Endothelial cell (in vitro differentiated cells): ENCODE measurements at regions not wholly inside any gene's neighbourhood (a gene's known extent, or its start where the extent isn't known, plus 50 kb on each side); places are given as distances from the start of the nearest gene placed in this dataset.

Source experiments
- DNase-seq: peaks from one replicate; pipeline ENCODE4 v3.0.0; 2021; ENCODE audit warnings: low spot score
- H3K27ac Mint-ChIP-seq: one replicate; pipeline ENCODE4 v1.8.0; 2021; ENCODE audit warnings: mixed read lengths, inconsistent platforms; ENCODE audit not compliant: unreplicated experiment
- H3K27me3 Mint-ChIP-seq: one replicate; pipeline ENCODE4 v1.8.0; 2021; ENCODE audit warnings: mild to moderate bottlenecking, moderate library complexity, mixed read lengths, inconsistent platforms; ENCODE audit not compliant: unreplicated experiment
- H3K36me3 Mint-ChIP-seq: one replicate; pipeline ENCODE4 v1.8.0; 2021; ENCODE audit warnings: mild to moderate bottlenecking, low read depth, mixed read lengths, inconsistent platforms; ENCODE audit not compliant: unreplicated experiment
- H3K4me1 Mint-ChIP-seq: one replicate; pipeline ENCODE4 v1.8.0; 2021; ENCODE audit warnings: mild to moderate bottlenecking, mixed read lengths, inconsistent platforms; ENCODE audit not compliant: unreplicated experiment
- H3K4me3 Mint-ChIP-seq: one replicate; pipeline ENCODE4 v1.8.0; 2021; ENCODE audit warnings: mild to moderate bottlenecking, mixed read lengths, inconsistent platforms; ENCODE audit not compliant: unreplicated experiment
- H3K9me3 Mint-ChIP-seq: one replicate; pipeline ENCODE4 v1.8.0; 2021; ENCODE audit warnings: mixed read lengths, inconsistent platforms; ENCODE audit not compliant: unreplicated experiment
- TF ChIP-seq, protein P1 (sequence below): fragments of 200-600 bp; sonication (generic); IDR thresholded peaks from one replicate; pipeline ENCODE4 v1.5.0; 2021; ENCODE audit warnings: antibody characterized with exemption; ENCODE audit not compliant: unreplicated experiment

DNA sequence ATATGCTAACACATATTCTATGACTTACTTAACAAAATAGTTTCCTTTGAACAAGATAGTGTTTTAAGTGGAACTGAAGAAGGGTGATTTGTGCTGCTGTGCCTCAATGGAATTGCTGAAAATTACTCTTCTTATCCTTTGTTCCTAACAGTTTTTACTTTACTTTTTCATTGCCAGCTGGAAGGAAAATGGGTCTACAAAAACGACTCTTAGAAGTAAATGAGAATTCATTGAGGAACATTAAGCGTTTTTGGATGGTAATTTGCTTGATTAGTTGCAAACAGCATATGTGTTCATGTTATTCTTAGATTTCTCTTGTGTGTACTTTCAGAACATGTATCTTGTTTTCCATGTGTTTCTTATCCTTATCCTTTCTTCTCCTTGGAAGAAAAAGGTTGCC lies 170.4 kb upstream of the VEGFC start:
- no peak for DNase-seq
- Mint-ChIP-seq H3K4me1 (peaks cover 2% of the 10 kb centered on the region), H3K27ac (no peak overlapping the region), H3K36me3 (no peaks in the 10 kb centered on the region), H3K4me3 (no peak overlapping the region), H3K9me3 (no peaks in the 10 kb centered on the region), H3K27me3 (peaks cover 2% of the 10 kb centered on the region)
- TF ChIP-seq, protein P1, sequence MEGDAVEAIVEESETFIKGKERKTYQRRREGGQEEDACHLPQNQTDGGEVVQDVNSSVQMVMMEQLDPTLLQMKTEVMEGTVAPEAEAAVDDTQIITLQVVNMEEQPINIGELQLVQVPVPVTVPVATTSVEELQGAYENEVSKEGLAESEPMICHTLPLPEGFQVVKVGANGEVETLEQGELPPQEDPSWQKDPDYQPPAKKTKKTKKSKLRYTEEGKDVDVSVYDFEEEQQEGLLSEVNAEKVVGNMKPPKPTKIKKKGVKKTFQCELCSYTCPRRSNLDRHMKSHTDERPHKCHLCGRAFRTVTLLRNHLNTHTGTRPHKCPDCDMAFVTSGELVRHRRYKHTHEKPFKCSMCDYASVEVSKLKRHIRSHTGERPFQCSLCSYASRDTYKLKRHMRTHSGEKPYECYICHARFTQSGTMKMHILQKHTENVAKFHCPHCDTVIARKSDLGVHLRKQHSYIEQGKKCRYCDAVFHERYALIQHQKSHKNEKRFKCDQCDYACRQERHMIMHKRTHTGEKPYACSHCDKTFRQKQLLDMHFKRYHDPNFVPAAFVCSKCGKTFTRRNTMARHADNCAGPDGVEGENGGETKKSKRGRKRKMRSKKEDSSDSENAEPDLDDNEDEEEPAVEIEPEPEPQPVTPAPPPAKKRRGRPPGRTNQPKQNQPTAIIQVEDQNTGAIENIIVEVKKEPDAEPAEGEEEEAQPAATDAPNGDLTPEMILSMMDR, result no peak

DNA sequence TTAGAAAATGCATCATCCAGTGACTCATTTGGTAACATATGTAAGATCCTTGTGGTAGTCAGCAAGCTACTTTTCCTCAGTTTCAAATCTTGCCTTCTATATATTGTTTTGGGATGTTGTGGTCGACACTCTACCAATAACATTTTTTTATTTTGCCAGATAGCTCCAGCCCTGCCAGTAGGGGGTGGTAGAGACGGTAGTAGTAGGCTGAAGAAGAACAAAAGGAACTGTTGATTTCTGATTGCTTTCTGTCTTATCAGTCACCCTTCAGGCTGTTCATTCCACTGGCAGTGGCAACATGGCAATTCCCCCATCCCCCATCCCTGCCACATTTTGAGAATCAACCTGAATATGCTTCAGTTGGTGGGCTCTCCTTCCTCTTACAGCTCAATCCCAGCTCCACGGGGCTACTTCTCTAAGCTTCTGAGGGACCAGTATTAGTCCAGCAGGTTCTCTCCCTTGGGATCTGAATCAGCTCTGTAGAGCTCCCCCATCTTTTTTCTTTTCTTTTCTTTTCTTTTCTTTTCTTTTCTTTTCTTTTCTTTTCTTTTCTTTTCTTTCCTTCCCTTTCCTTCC lies 171.5 kb upstream of the VEGFC start:
- peaks cover 2% of the 10 kb centered on the region for H3K27me3 Mint-ChIP-seq
- H3K36me3 Mint-ChIP-seq, result no peaks in the 10 kb centered on the region
- H3K27ac Mint-ChIP-seq, result no peak overlapping the region
- peaks cover 2% of the 10 kb centered on the region for H3K4me1 Mint-ChIP-seq
- H3K9me3 Mint-ChIP-seq, result no peaks in the 10 kb centered on the region
- no peak for DNase-seq
- H3K4me3 Mint-ChIP-seq, result no peak overlapping the region
- TF ChIP-seq, protein P1, result peak; percentile 50

DNA sequence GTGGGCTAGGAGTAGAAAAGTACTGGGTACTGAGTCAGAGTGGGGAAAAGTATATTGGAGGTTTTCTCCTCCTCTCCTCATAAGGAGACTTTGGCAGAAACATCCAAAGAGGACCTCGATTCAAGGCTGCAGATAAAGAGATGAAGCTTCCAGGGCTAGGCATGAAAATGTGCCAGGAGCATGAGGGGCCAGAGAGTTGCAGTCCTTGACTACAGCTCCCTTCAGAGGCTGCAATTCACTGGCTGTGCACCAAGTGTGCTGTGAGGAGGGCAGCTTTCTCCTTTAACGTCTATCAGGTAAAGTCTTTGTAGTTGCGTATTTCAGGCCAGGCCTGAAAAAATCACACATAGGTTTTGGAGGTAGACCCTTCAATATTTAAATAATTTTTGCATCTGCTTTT lies 174.9 kb upstream of the VEGFC start:
- TF ChIP-seq, protein P1, result no peak
- Mint-ChIP-seq H3K9me3 (no peaks in the 10 kb centered on the region), H3K27me3 (peaks cover 2% of the 10 kb centered on the region), H3K27ac (no peak overlapping the region), H3K36me3 (no peaks in the 10 kb centered on the region), H3K4me1 (no peaks in the 10 kb centered on the region), H3K4me3 (no peak overlapping the region)
- no peak for DNase-seq

DNA sequence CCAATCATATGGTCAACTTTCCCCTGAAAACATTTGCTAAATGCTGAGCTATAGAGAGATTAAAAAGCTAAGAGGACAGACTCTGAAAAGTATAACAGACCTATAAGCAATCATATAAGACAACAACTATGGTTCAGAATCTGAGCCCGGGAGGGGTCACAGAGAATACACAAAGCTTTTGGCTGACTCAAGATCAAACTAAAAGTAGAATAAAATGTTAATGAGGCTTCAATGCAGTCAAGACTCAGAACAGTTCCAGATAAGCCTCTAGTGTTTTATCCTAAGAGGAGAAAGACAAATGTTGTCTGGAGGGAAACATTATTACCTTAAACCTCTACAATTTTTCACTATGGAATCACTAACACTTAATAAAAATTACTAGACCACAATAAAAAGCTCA lies 175.4 kb upstream of the VEGFC start:
- Mint-ChIP-seq H3K9me3 (no peaks in the 10 kb centered on the region), H3K4me3 (no peak overlapping the region), H3K27ac (no peak overlapping the region), H3K27me3 (peaks cover 2% of the 10 kb centered on the region), H3K36me3 (no peaks in the 10 kb centered on the region), H3K4me1 (no peaks in the 10 kb centered on the region)
- TF ChIP-seq, protein P1, result no peak
- DNase-seq, result no peak

DNA sequence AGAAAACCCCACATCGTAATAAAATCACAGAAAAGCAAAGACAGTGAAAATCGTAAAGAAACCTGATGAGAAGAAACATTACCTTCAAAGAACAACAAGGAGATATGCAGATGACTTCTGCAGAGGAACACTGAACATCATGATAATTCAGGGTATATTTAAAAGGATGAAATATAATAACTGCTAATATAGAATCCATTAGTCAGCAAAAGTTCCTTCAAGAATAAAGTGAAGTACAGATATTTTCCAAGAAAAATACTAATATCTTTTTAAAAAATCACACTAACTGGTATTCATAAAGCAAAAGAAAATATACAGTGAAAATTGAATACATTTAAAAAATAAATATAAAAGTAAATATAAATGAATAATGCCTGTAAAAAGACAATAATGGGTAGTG lies 176.3 kb upstream of the VEGFC start:
- no peak for DNase-seq
- TF ChIP-seq, protein P1, result no peak
- no peak overlapping the region for H3K4me3 Mint-ChIP-seq
- H3K9me3 Mint-ChIP-seq, result no peaks in the 10 kb centered on the region
- H3K27me3 Mint-ChIP-seq, result peaks cover 5% of the 10 kb centered on the region
- H3K4me1 Mint-ChIP-seq, result no peaks in the 10 kb centered on the region
- H3K27ac Mint-ChIP-seq, result no peak overlapping the region
- no peaks in the 10 kb centered on the region for H3K36me3 Mint-ChIP-seq
